ENCODE measurements at regions not wholly inside any gene's neighbourhood (a gene's known extent, or its start where the extent isn't known, plus 50 kb on each side); places are given as distances from the start of the nearest gene placed in this dataset.
A peak's percentile ranks its signal among the peaks of the same experiment; 100 is the strongest.

DNA sequence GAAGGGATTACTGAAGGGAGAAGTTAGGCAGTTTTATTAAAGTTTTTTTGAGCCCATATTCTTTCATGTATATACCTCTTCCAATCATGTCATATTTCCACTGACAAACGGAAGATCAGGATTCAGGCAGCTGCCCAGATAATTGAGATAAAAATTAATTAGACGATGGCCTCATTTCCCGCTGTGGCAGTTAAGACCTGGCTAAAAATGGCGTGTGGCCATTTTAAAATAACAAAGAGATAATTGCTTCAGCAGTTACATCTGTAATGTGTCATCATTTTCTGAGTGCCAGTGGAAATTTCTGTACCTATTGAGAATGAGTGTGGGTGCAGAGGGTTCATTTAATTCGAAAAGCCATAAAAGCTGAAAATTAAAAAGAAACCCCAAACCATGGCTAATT is 215.1 kb downstream of the STK31 start:
- Histone ChIP-seq H4K20me1 (ENCODE audit: insufficient read depth) (no peaks in the 10 kb centered on the region), H3K9me2 (no peaks in the 10 kb centered on the region), H3K79me2 (ENCODE audit: insufficient read depth) (no peaks in the 10 kb centered on the region), H3K36me3 (replicated peaks in 1 of 2; ENCODE audit: control insufficient read depth in 1 of 2, insufficient read depth in 2 of 2, low read length in 1 of 2) (no peaks in the 10 kb centered on the region), H3K4me3 (ENCODE audit: low read depth in 2 of 2, low read length in 1 of 2) (no peak overlapping the region; a peak in 2 of 4 replicates), H3K4me1 (ENCODE audit: control insufficient read depth in 1 of 2, insufficient read depth in 2 of 2, low read depth in 1 of 2, low read length in 1 of 2) (peaks cover 0 to 45% of the 10 kb centered on the region in 2 experiments; a peak in 2 of 4 replicates), H2AFZ (ENCODE audit: low read depth) (no peak overlapping the region), H3K4me2 (no peak overlapping the region), H3K27ac (ENCODE audit: low read depth in 2 of 2, low read length in 1 of 2) (peak overlapping the region in 1 of 2 experiments; percentile 97; a peak in 2 of 4 replicates), H3K27me3 (ENCODE audit: insufficient read depth) (no peaks in the 10 kb centered on the region), H3K9me3 (no peaks in the 10 kb centered on the region), H3F3A (replicated peaks; ENCODE audit: insufficient read depth) (no peaks in the 10 kb centered on the region), H3K9ac (no peak overlapping the region)
- no peak for DNase-seq
- 30% methylated on average over 5 of the region's 5 CpGs for WGBS (ENCODE audit: low lambda C conversion rate)
- TF ChIP-seq MXI1 (IDR thresholded peaks at IDR 0.05; ENCODE audit: low read depth, low read length), result peak; percentile 56; the same call in 1 of the 2 replicates
- peak; percentile 63 for TF ChIP-seq RCOR1 (IDR thresholded peaks at IDR 0.05; ENCODE audit: low read length)
- TF ChIP-seq ELF1 (IDR thresholded peaks at IDR 0.05), result no peak
- TF ChIP-seq YY1 (IDR thresholded peaks at IDR 0.05; ENCODE audit: low read depth), result no peak
- peak in 1 of 2 experiments; percentile 91; a peak in 2 of 4 replicates for TF ChIP-seq EP300 (IDR thresholded peaks at IDR 0.05; ENCODE audit: borderline replicate concordance in 1 of 2, low read depth in 1 of 2, low read length in 1 of 2)
- TF ChIP-seq, protein P1, sequence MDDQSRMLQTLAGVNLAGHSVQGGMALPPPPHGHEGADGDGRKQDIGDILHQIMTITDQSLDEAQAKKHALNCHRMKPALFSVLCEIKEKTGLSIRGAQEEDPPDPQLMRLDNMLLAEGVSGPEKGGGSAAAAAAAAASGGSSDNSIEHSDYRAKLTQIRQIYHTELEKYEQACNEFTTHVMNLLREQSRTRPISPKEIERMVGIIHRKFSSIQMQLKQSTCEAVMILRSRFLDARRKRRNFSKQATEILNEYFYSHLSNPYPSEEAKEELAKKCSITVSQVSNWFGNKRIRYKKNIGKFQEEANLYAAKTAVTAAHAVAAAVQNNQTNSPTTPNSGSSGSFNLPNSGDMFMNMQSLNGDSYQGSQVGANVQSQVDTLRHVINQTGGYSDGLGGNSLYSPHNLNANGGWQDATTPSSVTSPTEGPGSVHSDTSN (IDR thresholded peaks at IDR 0.05), result no peak
- no peak for TF ChIP-seq TAF1 (IDR thresholded peaks at IDR 0.05; ENCODE audit: borderline replicate concordance, low read depth, low read length)
- TF ChIP-seq NFIC (IDR thresholded peaks at IDR 0.05; ENCODE audit: borderline replicate concordance), result no peak
- no peak for TF ChIP-seq TEAD4 (IDR thresholded peaks at IDR 0.05; ENCODE audit: borderline replicate concordance, insufficient read depth)
- no peak for TF ChIP-seq SMC3 (IDR thresholded peaks at IDR 0.05; ENCODE audit: low read depth, low read length)
- TF ChIP-seq RAD21 (IDR thresholded peaks at IDR 0.05; ENCODE audit: low read length), result peak; percentile 34; the same call in 1 of the 2 replicates
- peak; percentile 7; the same call in 1 of the 2 replicates for TF ChIP-seq TCF12 (IDR thresholded peaks at IDR 0.05)
- ChIA-PET POLR2A (no interaction called here), CTCF (interaction anchor here (1.2 to 2.2 kb wide), 3 partner anchors 47 to 379 kb away, joined by 4 to 6 read pairs (median 4); no protein-coding TSS in a partner anchor)

DNA sequence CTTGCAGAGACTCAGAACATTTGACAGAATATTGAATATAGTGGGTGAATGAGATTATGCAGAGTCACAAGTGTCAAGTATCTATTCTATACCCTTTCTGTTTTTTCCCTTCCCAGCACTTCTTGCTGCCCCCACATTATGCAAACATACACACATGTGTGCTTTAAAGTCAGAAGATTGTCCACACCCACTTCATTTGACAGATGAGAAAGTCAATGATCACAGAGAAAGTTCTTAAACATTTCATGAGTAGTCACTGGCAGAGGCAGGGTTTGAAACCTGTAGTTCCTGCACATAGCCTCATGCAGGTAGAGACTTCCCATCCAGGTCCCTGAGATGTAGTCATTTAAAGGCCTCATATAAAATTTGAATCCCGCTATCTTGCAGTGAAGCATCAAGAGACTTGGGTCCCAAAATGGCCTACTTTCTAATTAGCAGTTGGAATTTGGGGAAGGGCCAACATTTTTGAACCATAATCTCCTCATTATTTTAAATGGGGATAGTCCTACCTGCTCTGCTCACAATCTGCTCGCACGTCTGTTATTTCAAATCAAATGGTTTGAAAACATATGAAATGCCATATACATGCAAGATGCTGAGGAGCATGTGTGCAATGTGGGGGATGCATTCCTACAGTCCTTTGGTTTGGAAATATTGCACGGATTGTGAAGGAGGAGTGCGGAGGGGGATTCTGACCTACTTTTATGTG is 217.8 kb downstream of the STK31 start:
- Histone ChIP-seq H3K79me2 (ENCODE audit: insufficient read depth) (no peaks in the 10 kb centered on the region), H3K27ac (ENCODE audit: low read depth in 2 of 2, low read length in 1 of 2) (peak overlapping the region in 1 of 2 experiments; percentile 98; a peak in 2 of 4 replicates), H3K36me3 (replicated peaks in 1 of 2; ENCODE audit: control insufficient read depth in 1 of 2, insufficient read depth in 2 of 2, low read length in 1 of 2) (no peaks in the 10 kb centered on the region), H4K20me1 (ENCODE audit: insufficient read depth) (no peaks in the 10 kb centered on the region), H3K4me3 (ENCODE audit: low read depth in 2 of 2, low read length in 1 of 2) (no peak overlapping the region), H3K4me1 (ENCODE audit: control insufficient read depth in 1 of 2, insufficient read depth in 2 of 2, low read depth in 1 of 2, low read length in 1 of 2) (peaks cover 0 to 62% of the 10 kb centered on the region in 2 experiments; a peak in 2 of 4 replicates), H3K9me2 (no peaks in the 10 kb centered on the region), H3K27me3 (ENCODE audit: insufficient read depth) (no peaks in the 10 kb centered on the region), H3K9me3 (no peaks in the 10 kb centered on the region), H3F3A (replicated peaks; ENCODE audit: insufficient read depth) (no peaks in the 10 kb centered on the region), H3K4me2 (no peak overlapping the region), H2AFZ (ENCODE audit: low read depth) (no peak overlapping the region), H3K9ac (no peak overlapping the region)
- ChIA-PET POLR2A (interaction anchor here (0.9 kb wide), 1 partner anchor 34 kb away, joined by 3 read pairs; no protein-coding TSS in a partner anchor), CTCF (interaction anchor here (1.3 to 3.2 kb wide), 3 partner anchors 12 to 413 kb away, joined by 3 to 17 read pairs (median 3); no protein-coding TSS in a partner anchor)
- TF ChIP-seq, protein P2, sequence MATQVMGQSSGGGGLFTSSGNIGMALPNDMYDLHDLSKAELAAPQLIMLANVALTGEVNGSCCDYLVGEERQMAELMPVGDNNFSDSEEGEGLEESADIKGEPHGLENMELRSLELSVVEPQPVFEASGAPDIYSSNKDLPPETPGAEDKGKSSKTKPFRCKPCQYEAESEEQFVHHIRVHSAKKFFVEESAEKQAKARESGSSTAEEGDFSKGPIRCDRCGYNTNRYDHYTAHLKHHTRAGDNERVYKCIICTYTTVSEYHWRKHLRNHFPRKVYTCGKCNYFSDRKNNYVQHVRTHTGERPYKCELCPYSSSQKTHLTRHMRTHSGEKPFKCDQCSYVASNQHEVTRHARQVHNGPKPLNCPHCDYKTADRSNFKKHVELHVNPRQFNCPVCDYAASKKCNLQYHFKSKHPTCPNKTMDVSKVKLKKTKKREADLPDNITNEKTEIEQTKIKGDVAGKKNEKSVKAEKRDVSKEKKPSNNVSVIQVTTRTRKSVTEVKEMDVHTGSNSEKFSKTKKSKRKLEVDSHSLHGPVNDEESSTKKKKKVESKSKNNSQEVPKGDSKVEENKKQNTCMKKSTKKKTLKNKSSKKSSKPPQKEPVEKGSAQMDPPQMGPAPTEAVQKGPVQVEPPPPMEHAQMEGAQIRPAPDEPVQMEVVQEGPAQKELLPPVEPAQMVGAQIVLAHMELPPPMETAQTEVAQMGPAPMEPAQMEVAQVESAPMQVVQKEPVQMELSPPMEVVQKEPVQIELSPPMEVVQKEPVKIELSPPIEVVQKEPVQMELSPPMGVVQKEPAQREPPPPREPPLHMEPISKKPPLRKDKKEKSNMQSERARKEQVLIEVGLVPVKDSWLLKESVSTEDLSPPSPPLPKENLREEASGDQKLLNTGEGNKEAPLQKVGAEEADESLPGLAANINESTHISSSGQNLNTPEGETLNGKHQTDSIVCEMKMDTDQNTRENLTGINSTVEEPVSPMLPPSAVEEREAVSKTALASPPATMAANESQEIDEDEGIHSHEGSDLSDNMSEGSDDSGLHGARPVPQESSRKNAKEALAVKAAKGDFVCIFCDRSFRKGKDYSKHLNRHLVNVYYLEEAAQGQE (IDR thresholded peaks at IDR 0.05; ENCODE audit: low read depth, low read length), result no peak
- no peak for DNase-seq
- WGBS (ENCODE audit: low lambda C conversion rate), result 75% methylated on average over 5 of the region's 5 CpGs

Measured in SK-N-SH (cell line).